Gastroesophageal sphincter (tissue), 4 donors: ENCODE measurements at regions not wholly inside any gene's neighbourhood (a gene's known extent, or its start where the extent isn't known, plus 50 kb on each side); places are given as distances from the start of the nearest gene placed in this dataset.
"Not testable (repeated sequence)": the region's sequence is repeated elsewhere in the genome, so short reads cannot be mapped to it uniquely, and the experiment has no call there.

Source experiments
- ATAC-seq: fragments of 150-250 bp; one replicate; pipeline ENCODE4 v1.9.1; 2016; ENCODE audit warnings: mild to moderate bottlenecking, moderate library complexity
- H3K27ac ChIP-seq, 4 donors: fragments of 200-600 bp; sonication (generic) in 3 of 4; 1 replicate in 3 of 4; 2 replicates in 1 of 4; pipeline ENCODE4 v1.5.1; 2016 to 2019
- H3K27me3 ChIP-seq: fragments of 200-600 bp; sonication (generic); one replicate; pipeline ENCODE4 v1.5.1; 2019
- H3K36me3 ChIP-seq, 2 donors: fragments of 200-600 bp; sonication (generic); one replicate each; pipeline ENCODE4 v1.5.1; 2019; ENCODE audit warnings: control low read depth in 1 of 2
- H3K4me1 ChIP-seq, 3 donors: fragments of 200-600 bp; sonication (generic); 1 replicate in 2 of 3; 2 replicates in 1 of 3; pipeline ENCODE4 v1.5.1; 2016 to 2019; ENCODE audit warnings: control low read depth in 2 of 3
- H3K4me3 ChIP-seq, 2 donors: fragments of 200-600 bp; sonication (generic); one replicate each; pipeline ENCODE4 v1.5.1; 2019; ENCODE audit warnings: mild to moderate bottlenecking in 1 of 2, moderate library complexity in 1 of 2
- H3K9me3 ChIP-seq, 3 donors: fragments of 200-600 bp; sonication (generic); one replicate each; pipeline ENCODE4 v1.5.1; 2017 to 2019; ENCODE audit warnings: control low read depth in 2 of 3
- CTCF ChIP-seq, 4 experiments: fragments of 200-600 bp in 2 of 4; fragments of 450-650 bp in 2 of 4; sonication (generic) in 1 of 4; IDR thresholded peaks; one replicate each; pipeline ENCODE4 v1.5.1; 2017 to 2019; ENCODE audit warnings: antibody characterized with exemption in 4 of 4, mild to moderate bottlenecking in 2 of 4, moderate library complexity in 2 of 4
- EP300 ChIP-seq: sonication (generic); formaldehyde crosslinking; IDR thresholded peaks from one replicate; pipeline ENCODE4 v1.6.1; 2017; ENCODE audit warnings: antibody characterized with exemption, mild to moderate bottlenecking
- POLR2A ChIP-seq, 2 donors: fragments of 450-650 bp; IDR thresholded peaks; one replicate each; pipeline ENCODE4 v1.6.1; 2017; ENCODE audit warnings: antibody characterized with exemption in 2 of 2, mild to moderate bottlenecking in 2 of 2, moderate library complexity in 1 of 2
- POLR2AphosphoS5 ChIP-seq: sonication (generic); formaldehyde crosslinking; IDR thresholded peaks from one replicate; pipeline ENCODE4 v1.6.1; 2017; ENCODE audit warnings: antibody characterized with exemption
- WGBS, 2 donors: methylation state at CpG; one replicate each; pipeline ENCODE4 v1.1.5; 2018; ENCODE audit warnings: low coverage in 1 of 2; 5-methylcytosine and 5-hydroxymethylcytosine counted together

GRCh38 chr16:7791028-7791590 lies 458.5 kb downstream of the RBFOX1 start:
- no peak for TF ChIP-seq EP300
- TF ChIP-seq POLR2AphosphoS5: no peak
- no peak for TF ChIP-seq POLR2A (IDR thresholded peaks at IDR 0.05)
- TF ChIP-seq CTCF (IDR thresholded peaks at IDR 0.05): no peak
- 47 to 86% methylated on average over 1 to 10 of the region's 10 CpGs for WGBS, 2 donors
- Histone ChIP-seq H3K27ac (no peak overlapping the region), H3K9me3 (no peaks in the 10 kb centered on the region), H3K27me3 (no peaks in the 10 kb centered on the region), H3K36me3 (no peaks in the 10 kb centered on the region), H3K4me1 (no peaks in the 10 kb centered on the region), H3K4me3 (no peak overlapping the region)
- ATAC-seq: no peak

- no peaks in the 10 kb centered on the region for H3K4me1 ChIP-seq
- H3K36me3 ChIP-seq: no peaks in the 10 kb centered on the region
- H3K4me3 ChIP-seq: no peak overlapping the region
- H3K27ac ChIP-seq: no peak overlapping the region
- no peaks in the 10 kb centered on the region for H3K27me3 ChIP-seq
- TF ChIP-seq CTCF (IDR thresholded peaks at IDR 0.05) (no peak), EP300 (no peak), POLR2AphosphoS5 (no peak), POLR2A (IDR thresholded peaks at IDR 0.05) (no peak)
- ATAC-seq: no peak
- 67 to 89% methylated on average over 1 of the region's 1 CpG for WGBS, 2 donors
- H3K9me3 ChIP-seq: peaks cover 0 to 4% (median 0%) of the 10 kb centered on the region in 3 donors
Observed at GRCh38 chr16:7775072-7775488, 442.4 kb downstream of the RBFOX1 start.

GRCh38 chr16:7772722-7773121 lies 440.1 kb downstream of the RBFOX1 start:
- no peak overlapping the region for H3K27ac ChIP-seq
- ATAC-seq: no peak
- no peaks in the 10 kb centered on the region for H3K36me3 ChIP-seq
- WGBS, 2 donors: 75 to 91% methylated on average over 5 to 8 of the region's 8 CpGs
- H3K27me3 ChIP-seq: no peaks in the 10 kb centered on the region
- TF ChIP-seq CTCF (IDR thresholded peaks at IDR 0.05) (no peak), EP300 (no peak), POLR2A (IDR thresholded peaks at IDR 0.05) (no peak), POLR2AphosphoS5 (no peak)
- no peaks in the 10 kb centered on the region for H3K4me1 ChIP-seq
- H3K4me3 ChIP-seq: no peak overlapping the region
- H3K9me3 ChIP-seq: peaks cover 0 to 4% (median 0%) of the 10 kb centered on the region in 3 donors

GRCh38 chr16:7769091-7769490 lies 436.4 kb downstream of the RBFOX1 start:
- H3K9me3 ChIP-seq, H3K4me3 ChIP-seq, H3K36me3 ChIP-seq, ATAC-seq, H3K27ac ChIP-seq, H3K4me1 ChIP-seq, H3K27me3 ChIP-seq: not testable (repeated sequence)
- 60 to 81% methylated on average over 1 to 4 of the region's 6 CpGs for whole genome bisulfite sequencing, 2 donors

- Histone ChIP-seq H3K36me3 (no peaks in the 10 kb centered on the region), H3K9me3 (no peaks in the 10 kb centered on the region), H3K4me3 (no peak overlapping the region), H3K4me1 (no peaks in the 10 kb centered on the region), H3K27ac (no peak overlapping the region), H3K27me3 (peaks cover 5% of the 10 kb centered on the region)
- no peak for TF ChIP-seq CTCF (IDR thresholded peaks at IDR 0.05)
- TF ChIP-seq POLR2AphosphoS5: no peak
- no peak for ATAC-seq
- 23 to 29% methylated on average over 3 of the region's 3 CpGs for WGBS, 2 donors
Observed at GRCh38 chr16:7765079-7765550, 432.5 kb downstream of the RBFOX1 start.
